WTC11 (cell line): ENCODE measurements at regions not wholly inside any gene's neighbourhood (a gene's known extent, or its start where the extent isn't known, plus 50 kb on each side); places are given as distances from the start of the nearest gene placed in this dataset.

Experiments used
- ATAC-seq: fragments of 200-7000 bp; cut with Tn5 transposase; 2 replicates; pipeline ENCODE4 v1.10.0; 2021; ENCODE audit warnings: mild to moderate bottlenecking, moderate library complexity
- CTCF ChIA-PET: fragments of 300-600 bp; sonication (Branson Sonifier 250); formaldehyde crosslinking; loops from one replicate; lab custom pipeline; 2021; ENCODE audit warnings: antibody characterized with exemption; lab: Charles Lee
- POLR2A ChIA-PET: fragments of 350-600 bp; sonication (Branson Sonifier 250); formaldehyde crosslinking; loops from one replicate; lab custom pipeline; 2021; ENCODE audit warnings: antibody characterized with exemption; lab: Charles Lee
- DNase-seq: peaks from one replicate; pipeline ENCODE4 v3.0.0; 2021; ENCODE audit warnings: low spot score
- H3K27ac Mint-ChIP-seq: 2 replicates; pipeline ENCODE4 v1.8.0; 2021; ENCODE audit warnings: mixed read lengths
- H3K27me3 Mint-ChIP-seq: 2 replicates; pipeline ENCODE4 v1.8.0; 2021; ENCODE audit warnings: low read depth, mild to moderate bottlenecking, moderate library complexity, mixed read lengths
- H3K36me3 Mint-ChIP-seq: 2 replicates; pipeline ENCODE4 v1.8.0; 2021; ENCODE audit warnings: mixed read lengths
- H3K4me1 Mint-ChIP-seq: 2 replicates; pipeline ENCODE4 v1.8.0; 2022; ENCODE audit warnings: mixed read lengths
- H3K4me3 Mint-ChIP-seq: 2 replicates; pipeline ENCODE4 v1.8.0; 2021; ENCODE audit warnings: mild to moderate bottlenecking, moderate library complexity, mixed read lengths
- H3K9me3 Mint-ChIP-seq: 2 replicates; pipeline ENCODE4 v1.8.0; 2021; ENCODE audit warnings: mixed read lengths
- FOXP1 ChIP-seq: sonication (generic); formaldehyde crosslinking; IDR thresholded peaks from 2 replicates; pipeline ENCODE4 v1.8.0; 2022; ENCODE audit warnings: missing genetic modification reagents, mild to moderate bottlenecking, moderate library complexity, borderline replicate concordance
- NR1H2 ChIP-seq: sonication (generic); formaldehyde crosslinking; IDR thresholded peaks from 2 replicates; pipeline ENCODE4 v1.9.0; 2021; ENCODE audit warnings: mild to moderate bottlenecking, moderate library complexity, missing genetic modification reagents
- RORB ChIP-seq: fragments of 250-450 bp; sonication (Bioruptor Pico); IDR thresholded peaks from 2 replicates; pipeline ENCODE4 v1.9.0; 2021; ENCODE audit warnings: mild to moderate bottlenecking
- SMAD3 ChIP-seq: sonication (generic); formaldehyde crosslinking; IDR thresholded peaks from 2 replicates; pipeline ENCODE4 v1.8.0; 2022; ENCODE audit warnings: missing genetic modification reagents, mild to moderate bottlenecking, borderline replicate concordance
- SMAD4 ChIP-seq: sonication (generic); formaldehyde crosslinking; IDR thresholded peaks from 2 replicates; pipeline ENCODE4 v1.8.0; 2022; ENCODE audit warnings: mild to moderate bottlenecking, missing genetic modification reagents
- TEAD1 ChIP-seq: sonication (generic); formaldehyde crosslinking; IDR thresholded peaks from 2 replicates; pipeline ENCODE4 v1.8.0; 2022; ENCODE audit warnings: mild to moderate bottlenecking, missing genetic modification reagents
- ZNF138 ChIP-seq: sonication (generic); formaldehyde crosslinking; conservative IDR thresholded peaks from 2 replicates; pipeline ENCODE4 v1.8.1; 2022; ENCODE audit warnings: mild to moderate bottlenecking, moderate library complexity, missing genetic modification reagents
- ZNF671 ChIP-seq: fragments of 250-450 bp; sonication (Bioruptor Pico); IDR thresholded peaks from 2 replicates; pipeline ENCODE4 v1.8.0; 2021; ENCODE audit warnings: mild to moderate bottlenecking
- TF ChIP-seq, protein P1 (sequence below): sonication (generic); formaldehyde crosslinking; IDR thresholded peaks from 2 replicates; pipeline ENCODE4 v1.8.0; 2023; ENCODE audit warnings: missing genetic modification reagents, mild to moderate bottlenecking, borderline replicate concordance
- TF ChIP-seq, protein P2 (sequence below): fragments of 250-450 bp; sonication (Bioruptor Pico); IDR thresholded peaks from 2 replicates; pipeline ENCODE4 v1.9.0; 2021; ENCODE audit warnings: mild to moderate bottlenecking
- TF ChIP-seq, protein P3 (sequence below): sonication (generic); formaldehyde crosslinking; IDR thresholded peaks from 2 replicates; pipeline ENCODE4 v1.8.1; 2022; ENCODE audit warnings: mild to moderate bottlenecking, moderate library complexity, missing genetic modification reagents
- TF ChIP-seq, protein P4 (sequence below): sonication (generic); formaldehyde crosslinking; IDR thresholded peaks from 2 replicates; pipeline ENCODE4 v1.8.1; 2023; ENCODE audit warnings: mild to moderate bottlenecking, missing genetic modification reagents
- TF ChIP-seq, protein P5 (sequence below): sonication (generic); formaldehyde crosslinking; conservative IDR thresholded peaks from 2 replicates; pipeline ENCODE4 v1.8.1; 2022; ENCODE audit warnings: mild to moderate bottlenecking, missing genetic modification reagents
- TF ChIP-seq, protein P6 (sequence below): sonication (generic); formaldehyde crosslinking; IDR thresholded peaks from 2 replicates; pipeline ENCODE4 v1.8.0; 2023; ENCODE audit warnings: missing genetic modification reagents
- TF ChIP-seq, protein P7 (sequence below): sonication (generic); formaldehyde crosslinking; conservative IDR thresholded peaks from 2 replicates; pipeline ENCODE4 v1.8.1; 2023; ENCODE audit warnings: mild to moderate bottlenecking, low read depth, missing genetic modification reagents, moderate library complexity
- TF ChIP-seq, protein P8 (sequence below): fragments of 250-450 bp; sonication (Bioruptor Pico); IDR thresholded peaks from 2 replicates; pipeline ENCODE4 v1.9.0; 2021; ENCODE audit warnings: mild to moderate bottlenecking

DNA sequence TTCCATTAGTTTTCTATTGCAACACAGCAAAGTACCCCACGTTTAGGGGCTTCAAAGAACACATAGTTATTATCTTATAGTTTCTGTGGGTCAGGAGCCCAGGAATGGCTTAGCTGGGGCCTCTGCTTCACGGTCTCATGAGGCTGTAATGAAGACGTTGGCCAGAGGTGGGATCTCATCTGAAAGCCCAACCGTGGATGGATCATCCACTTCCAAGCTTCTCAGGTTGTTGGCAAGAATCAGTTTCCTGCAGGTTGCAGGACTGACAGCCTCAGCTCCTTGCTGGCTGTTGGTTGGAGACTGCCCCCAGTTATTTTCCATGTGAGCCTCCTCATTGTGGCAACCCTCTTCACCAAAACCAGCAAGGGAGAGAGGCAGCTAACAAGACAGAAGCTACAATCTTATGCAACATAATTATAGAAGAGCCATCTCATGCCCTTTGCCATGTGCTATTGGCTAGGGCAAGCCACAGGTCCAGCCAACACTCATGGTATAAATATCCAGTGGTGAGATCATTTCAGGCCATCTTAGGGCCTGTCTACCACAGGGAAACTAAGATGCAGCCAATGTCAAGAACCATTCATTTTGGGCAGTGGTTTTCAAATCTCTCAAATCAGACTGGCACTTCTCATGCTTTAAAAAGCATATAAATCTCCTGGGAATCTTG lies 452.4 kb downstream of the MED13L start:
- Mint-ChIP-seq H3K9me3 (peaks cover 32% of the 10 kb centered on the region), H3K4me3 (no peak overlapping the region), H3K36me3 (peaks cover 17% of the 10 kb centered on the region), H3K27ac (no peak overlapping the region), H3K4me1 (no peaks in the 10 kb centered on the region)
- ChIA-PET POLR2A (no interaction called here), CTCF (no interaction called here)
- no peak for DNase-seq
- ATAC-seq, result no peak
- TF ChIP-seq ZNF138 (CRISPR knock-in tag) (no peak), RORB (CRISPR knock-in tag) (no peak), SMAD3 (CRISPR knock-in tag) (no peak), ZNF671 (CRISPR knock-in tag) (no peak), NR1H2 (CRISPR knock-in tag) (no peak)
- TF ChIP-seq, protein P1, sequence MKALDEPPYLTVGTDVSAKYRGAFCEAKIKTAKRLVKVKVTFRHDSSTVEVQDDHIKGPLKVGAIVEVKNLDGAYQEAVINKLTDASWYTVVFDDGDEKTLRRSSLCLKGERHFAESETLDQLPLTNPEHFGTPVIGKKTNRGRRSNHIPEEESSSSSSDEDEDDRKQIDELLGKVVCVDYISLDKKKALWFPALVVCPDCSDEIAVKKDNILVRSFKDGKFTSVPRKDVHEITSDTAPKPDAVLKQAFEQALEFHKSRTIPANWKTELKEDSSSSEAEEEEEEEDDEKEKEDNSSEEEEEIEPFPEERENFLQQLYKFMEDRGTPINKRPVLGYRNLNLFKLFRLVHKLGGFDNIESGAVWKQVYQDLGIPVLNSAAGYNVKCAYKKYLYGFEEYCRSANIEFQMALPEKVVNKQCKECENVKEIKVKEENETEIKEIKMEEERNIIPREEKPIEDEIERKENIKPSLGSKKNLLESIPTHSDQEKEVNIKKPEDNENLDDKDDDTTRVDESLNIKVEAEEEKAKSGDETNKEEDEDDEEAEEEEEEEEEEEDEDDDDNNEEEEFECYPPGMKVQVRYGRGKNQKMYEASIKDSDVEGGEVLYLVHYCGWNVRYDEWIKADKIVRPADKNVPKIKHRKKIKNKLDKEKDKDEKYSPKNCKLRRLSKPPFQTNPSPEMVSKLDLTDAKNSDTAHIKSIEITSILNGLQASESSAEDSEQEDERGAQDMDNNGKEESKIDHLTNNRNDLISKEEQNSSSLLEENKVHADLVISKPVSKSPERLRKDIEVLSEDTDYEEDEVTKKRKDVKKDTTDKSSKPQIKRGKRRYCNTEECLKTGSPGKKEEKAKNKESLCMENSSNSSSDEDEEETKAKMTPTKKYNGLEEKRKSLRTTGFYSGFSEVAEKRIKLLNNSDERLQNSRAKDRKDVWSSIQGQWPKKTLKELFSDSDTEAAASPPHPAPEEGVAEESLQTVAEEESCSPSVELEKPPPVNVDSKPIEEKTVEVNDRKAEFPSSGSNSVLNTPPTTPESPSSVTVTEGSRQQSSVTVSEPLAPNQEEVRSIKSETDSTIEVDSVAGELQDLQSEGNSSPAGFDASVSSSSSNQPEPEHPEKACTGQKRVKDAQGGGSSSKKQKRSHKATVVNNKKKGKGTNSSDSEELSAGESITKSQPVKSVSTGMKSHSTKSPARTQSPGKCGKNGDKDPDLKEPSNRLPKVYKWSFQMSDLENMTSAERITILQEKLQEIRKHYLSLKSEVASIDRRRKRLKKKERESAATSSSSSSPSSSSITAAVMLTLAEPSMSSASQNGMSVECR (CRISPR knock-in tag), result no peak
- TF ChIP-seq, protein P2, sequence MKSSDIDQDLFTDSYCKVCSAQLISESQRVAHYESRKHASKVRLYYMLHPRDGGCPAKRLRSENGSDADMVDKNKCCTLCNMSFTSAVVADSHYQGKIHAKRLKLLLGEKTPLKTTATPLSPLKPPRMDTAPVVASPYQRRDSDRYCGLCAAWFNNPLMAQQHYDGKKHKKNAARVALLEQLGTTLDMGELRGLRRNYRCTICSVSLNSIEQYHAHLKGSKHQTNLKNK (CRISPR knock-in tag), result no peak
- TF ChIP-seq, protein P3, sequence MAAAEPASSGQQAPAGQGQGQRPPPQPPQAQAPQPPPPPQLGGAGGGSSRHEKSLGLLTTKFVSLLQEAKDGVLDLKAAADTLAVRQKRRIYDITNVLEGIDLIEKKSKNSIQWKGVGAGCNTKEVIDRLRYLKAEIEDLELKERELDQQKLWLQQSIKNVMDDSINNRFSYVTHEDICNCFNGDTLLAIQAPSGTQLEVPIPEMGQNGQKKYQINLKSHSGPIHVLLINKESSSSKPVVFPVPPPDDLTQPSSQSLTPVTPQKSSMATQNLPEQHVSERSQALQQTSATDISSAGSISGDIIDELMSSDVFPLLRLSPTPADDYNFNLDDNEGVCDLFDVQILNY (CRISPR knock-in tag), result no peak
- TF ChIP-seq, protein P4, sequence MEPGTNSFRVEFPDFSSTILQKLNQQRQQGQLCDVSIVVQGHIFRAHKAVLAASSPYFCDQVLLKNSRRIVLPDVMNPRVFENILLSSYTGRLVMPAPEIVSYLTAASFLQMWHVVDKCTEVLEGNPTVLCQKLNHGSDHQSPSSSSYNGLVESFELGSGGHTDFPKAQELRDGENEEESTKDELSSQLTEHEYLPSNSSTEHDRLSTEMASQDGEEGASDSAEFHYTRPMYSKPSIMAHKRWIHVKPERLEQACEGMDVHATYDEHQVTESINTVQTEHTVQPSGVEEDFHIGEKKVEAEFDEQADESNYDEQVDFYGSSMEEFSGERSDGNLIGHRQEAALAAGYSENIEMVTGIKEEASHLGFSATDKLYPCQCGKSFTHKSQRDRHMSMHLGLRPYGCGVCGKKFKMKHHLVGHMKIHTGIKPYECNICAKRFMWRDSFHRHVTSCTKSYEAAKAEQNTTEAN (CRISPR knock-in tag), result no peak
- TF ChIP-seq, protein P5, sequence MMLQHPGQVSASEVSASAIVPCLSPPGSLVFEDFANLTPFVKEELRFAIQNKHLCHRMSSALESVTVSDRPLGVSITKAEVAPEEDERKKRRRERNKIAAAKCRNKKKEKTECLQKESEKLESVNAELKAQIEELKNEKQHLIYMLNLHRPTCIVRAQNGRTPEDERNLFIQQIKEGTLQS (CRISPR knock-in tag), result no peak
- TF ChIP-seq, protein P6, sequence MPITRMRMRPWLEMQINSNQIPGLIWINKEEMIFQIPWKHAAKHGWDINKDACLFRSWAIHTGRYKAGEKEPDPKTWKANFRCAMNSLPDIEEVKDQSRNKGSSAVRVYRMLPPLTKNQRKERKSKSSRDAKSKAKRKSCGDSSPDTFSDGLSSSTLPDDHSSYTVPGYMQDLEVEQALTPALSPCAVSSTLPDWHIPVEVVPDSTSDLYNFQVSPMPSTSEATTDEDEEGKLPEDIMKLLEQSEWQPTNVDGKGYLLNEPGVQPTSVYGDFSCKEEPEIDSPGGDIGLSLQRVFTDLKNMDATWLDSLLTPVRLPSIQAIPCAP (CRISPR knock-in tag), result no peak
- TF ChIP-seq, all 79 proteins: peak for 0
- H3K27me3 Mint-ChIP-seq, result peaks cover 5% of the 10 kb centered on the region

DNA sequence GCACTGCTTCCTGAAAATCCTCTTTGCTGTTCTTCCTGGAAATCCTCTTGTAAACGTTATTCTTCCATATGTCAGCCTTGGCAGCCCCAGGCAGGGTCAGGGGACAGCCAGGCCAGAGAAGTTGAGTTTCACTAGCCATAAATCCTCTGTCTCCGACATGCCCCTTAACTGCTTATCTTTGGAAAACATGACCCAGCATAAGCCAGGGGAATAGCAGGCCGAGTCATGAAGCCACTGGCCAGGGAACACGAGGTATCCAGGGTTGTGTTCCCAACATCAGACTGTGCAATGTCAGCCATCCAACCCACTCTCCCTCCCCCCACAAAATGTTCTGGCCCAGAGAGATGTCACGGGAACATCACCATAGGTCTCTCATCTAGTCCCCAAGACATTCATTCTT lies 453.9 kb downstream of the MED13L start:
- H3K9me3 Mint-ChIP-seq, result peaks cover 32% of the 10 kb centered on the region
- no peak overlapping the region for H3K4me3 Mint-ChIP-seq
- no peak overlapping the region for H3K27ac Mint-ChIP-seq
- ChIA-PET POLR2A (no interaction called here), CTCF (no interaction called here)
- ATAC-seq (no peak), DNase-seq (no peak)
- H3K27me3 Mint-ChIP-seq, result peaks cover 5% of the 10 kb centered on the region
- no peaks in the 10 kb centered on the region for H3K4me1 Mint-ChIP-seq
- H3K36me3 Mint-ChIP-seq, result peaks cover 17% of the 10 kb centered on the region
- TF ChIP-seq, protein P6 (CRISPR knock-in tag), result no peak
- TF ChIP-seq SMAD4 (no peak), FOXP1 (CRISPR knock-in tag) (no peak), ZNF138 (CRISPR knock-in tag) (no peak), TEAD1 (CRISPR knock-in tag) (no peak), RORB (CRISPR knock-in tag) (no peak)
- TF ChIP-seq, protein P7, sequence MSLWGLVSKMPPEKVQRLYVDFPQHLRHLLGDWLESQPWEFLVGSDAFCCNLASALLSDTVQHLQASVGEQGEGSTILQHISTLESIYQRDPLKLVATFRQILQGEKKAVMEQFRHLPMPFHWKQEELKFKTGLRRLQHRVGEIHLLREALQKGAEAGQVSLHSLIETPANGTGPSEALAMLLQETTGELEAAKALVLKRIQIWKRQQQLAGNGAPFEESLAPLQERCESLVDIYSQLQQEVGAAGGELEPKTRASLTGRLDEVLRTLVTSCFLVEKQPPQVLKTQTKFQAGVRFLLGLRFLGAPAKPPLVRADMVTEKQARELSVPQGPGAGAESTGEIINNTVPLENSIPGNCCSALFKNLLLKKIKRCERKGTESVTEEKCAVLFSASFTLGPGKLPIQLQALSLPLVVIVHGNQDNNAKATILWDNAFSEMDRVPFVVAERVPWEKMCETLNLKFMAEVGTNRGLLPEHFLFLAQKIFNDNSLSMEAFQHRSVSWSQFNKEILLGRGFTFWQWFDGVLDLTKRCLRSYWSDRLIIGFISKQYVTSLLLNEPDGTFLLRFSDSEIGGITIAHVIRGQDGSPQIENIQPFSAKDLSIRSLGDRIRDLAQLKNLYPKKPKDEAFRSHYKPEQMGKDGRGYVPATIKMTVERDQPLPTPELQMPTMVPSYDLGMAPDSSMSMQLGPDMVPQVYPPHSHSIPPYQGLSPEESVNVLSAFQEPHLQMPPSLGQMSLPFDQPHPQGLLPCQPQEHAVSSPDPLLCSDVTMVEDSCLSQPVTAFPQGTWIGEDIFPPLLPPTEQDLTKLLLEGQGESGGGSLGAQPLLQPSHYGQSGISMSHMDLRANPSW (CRISPR knock-in tag), result no peak
- TF ChIP-seq, protein P8, sequence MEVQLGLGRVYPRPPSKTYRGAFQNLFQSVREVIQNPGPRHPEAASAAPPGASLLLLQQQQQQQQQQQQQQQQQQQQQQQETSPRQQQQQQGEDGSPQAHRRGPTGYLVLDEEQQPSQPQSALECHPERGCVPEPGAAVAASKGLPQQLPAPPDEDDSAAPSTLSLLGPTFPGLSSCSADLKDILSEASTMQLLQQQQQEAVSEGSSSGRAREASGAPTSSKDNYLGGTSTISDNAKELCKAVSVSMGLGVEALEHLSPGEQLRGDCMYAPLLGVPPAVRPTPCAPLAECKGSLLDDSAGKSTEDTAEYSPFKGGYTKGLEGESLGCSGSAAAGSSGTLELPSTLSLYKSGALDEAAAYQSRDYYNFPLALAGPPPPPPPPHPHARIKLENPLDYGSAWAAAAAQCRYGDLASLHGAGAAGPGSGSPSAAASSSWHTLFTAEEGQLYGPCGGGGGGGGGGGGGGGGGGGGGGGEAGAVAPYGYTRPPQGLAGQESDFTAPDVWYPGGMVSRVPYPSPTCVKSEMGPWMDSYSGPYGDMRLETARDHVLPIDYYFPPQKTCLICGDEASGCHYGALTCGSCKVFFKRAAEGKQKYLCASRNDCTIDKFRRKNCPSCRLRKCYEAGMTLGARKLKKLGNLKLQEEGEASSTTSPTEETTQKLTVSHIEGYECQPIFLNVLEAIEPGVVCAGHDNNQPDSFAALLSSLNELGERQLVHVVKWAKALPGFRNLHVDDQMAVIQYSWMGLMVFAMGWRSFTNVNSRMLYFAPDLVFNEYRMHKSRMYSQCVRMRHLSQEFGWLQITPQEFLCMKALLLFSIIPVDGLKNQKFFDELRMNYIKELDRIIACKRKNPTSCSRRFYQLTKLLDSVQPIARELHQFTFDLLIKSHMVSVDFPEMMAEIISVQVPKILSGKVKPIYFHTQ (CRISPR knock-in tag), result no peak
